Glutamatergic neuron (in vitro differentiated cells): ENCODE measurements at regions not wholly inside any gene's neighbourhood (a gene's known extent, or its start where the extent isn't known, plus 50 kb on each side); places are given as distances from the start of the nearest gene placed in this dataset.

ENCODE experiments used
- DNase-seq: peaks from one replicate; pipeline ENCODE4 v3.0.0; 2022
- H3K27ac Mint-ChIP-seq: one replicate; pipeline ENCODE4 v1.8.0; 2020; ENCODE audit warnings: mild to moderate bottlenecking, mixed read lengths, inconsistent platforms; ENCODE audit not compliant: unreplicated experiment
- H3K27me3 Mint-ChIP-seq: one replicate; pipeline ENCODE4 v1.8.0; 2020; ENCODE audit warnings: mild to moderate bottlenecking, moderate library complexity, mixed read lengths, inconsistent platforms; ENCODE audit not compliant: unreplicated experiment
- H3K36me3 Mint-ChIP-seq: one replicate; pipeline ENCODE4 v1.8.0; 2020; ENCODE audit warnings: mild to moderate bottlenecking, mixed read lengths, inconsistent platforms; ENCODE audit not compliant: unreplicated experiment
- H3K4me1 Mint-ChIP-seq: one replicate; pipeline ENCODE4 v1.8.0; 2020; ENCODE audit warnings: mild to moderate bottlenecking, low read depth, mixed read lengths, inconsistent platforms; ENCODE audit not compliant: unreplicated experiment
- H3K4me3 Mint-ChIP-seq: one replicate; pipeline ENCODE4 v1.8.0; 2020; ENCODE audit warnings: mild to moderate bottlenecking, mixed read lengths, inconsistent platforms; ENCODE audit not compliant: unreplicated experiment
- H3K9me3 Mint-ChIP-seq: one replicate; pipeline ENCODE4 v1.8.0; 2020; ENCODE audit warnings: mild to moderate bottlenecking, moderate library complexity, mixed read lengths, inconsistent platforms; ENCODE audit not compliant: unreplicated experiment
- CTCF ChIP-seq: fragments of 200-600 bp; sonication (generic); IDR thresholded peaks from one replicate; pipeline ENCODE4 v1.5.0; 2021; ENCODE audit not compliant: partially characterized antibody, unreplicated experiment

GRCh38 chr12:107447336-107447735 is 238.3 kb upstream of the PWP1 start:
- TF ChIP-seq CTCF, result no peak
- H3K27me3 Mint-ChIP-seq, result no peaks in the 10 kb centered on the region
- H3K36me3 Mint-ChIP-seq, result no peaks in the 10 kb centered on the region
- H3K27ac Mint-ChIP-seq, result no peak overlapping the region
- no peaks in the 10 kb centered on the region for H3K9me3 Mint-ChIP-seq
- H3K4me1 Mint-ChIP-seq, result no peaks in the 10 kb centered on the region
- no peak overlapping the region for H3K4me3 Mint-ChIP-seq
- DNase-seq, result no peak

- Mint-ChIP-seq H3K9me3 (peaks cover 1% of the 10 kb centered on the region), H3K27ac (no peak overlapping the region), H3K4me1 (no peaks in the 10 kb centered on the region), H3K36me3 (no peaks in the 10 kb centered on the region), H3K4me3 (no peak overlapping the region), H3K27me3 (no peaks in the 10 kb centered on the region)
- DNase-seq, result peak; percentile 50
- TF ChIP-seq CTCF, result peak; percentile 56
Observed at GRCh38 chr12:107448198-107448597, 237.4 kb upstream of the PWP1 start.

GRCh38 chr12:107449891-107450290 is 235.7 kb upstream of the PWP1 start:
- Mint-ChIP-seq H3K4me1 (no peaks in the 10 kb centered on the region), H3K27me3 (no peaks in the 10 kb centered on the region), H3K36me3 (no peaks in the 10 kb centered on the region), H3K27ac (no peak overlapping the region), H3K9me3 (peaks cover 1% of the 10 kb centered on the region), H3K4me3 (no peak overlapping the region)
- TF ChIP-seq CTCF, result no peak
- no peak for DNase-seq

- no peaks in the 10 kb centered on the region for H3K27me3 Mint-ChIP-seq
- H3K9me3 Mint-ChIP-seq, result peaks cover 1% of the 10 kb centered on the region
- no peak overlapping the region for H3K4me3 Mint-ChIP-seq
- no peak overlapping the region for H3K27ac Mint-ChIP-seq
- no peaks in the 10 kb centered on the region for H3K4me1 Mint-ChIP-seq
- H3K36me3 Mint-ChIP-seq, result no peaks in the 10 kb centered on the region
- no peak for DNase-seq
- TF ChIP-seq CTCF, result no peak
Observed at GRCh38 chr12:107450541-107450940, 235.1 kb upstream of the PWP1 start.

- no peak overlapping the region for H3K27ac Mint-ChIP-seq
- no peak for DNase-seq
- H3K4me3 Mint-ChIP-seq, result no peak overlapping the region
- no peaks in the 10 kb centered on the region for H3K4me1 Mint-ChIP-seq
- no peaks in the 10 kb centered on the region for H3K36me3 Mint-ChIP-seq
- H3K27me3 Mint-ChIP-seq, result no peaks in the 10 kb centered on the region
- no peak for TF ChIP-seq CTCF
- H3K9me3 Mint-ChIP-seq, result peaks cover 1% of the 10 kb centered on the region
Observed at GRCh38 chr12:107451246-107451645, 234.4 kb upstream of the PWP1 start.
